NCI-H524 treated with DMSO at 0.1 percent for 48 hours (cell line): ENCODE measurements at regions not wholly inside any gene's neighbourhood (a gene's known extent, or its start where the extent isn't known, plus 50 kb on each side); places are given as distances from the start of the nearest gene placed in this dataset.
A peak's percentile ranks its signal among the peaks of the same experiment; 100 is the strongest.
"Not testable (repeated sequence)": the region's sequence is repeated elsewhere in the genome, so short reads cannot be mapped to it uniquely, and the experiment has no call there.

ENCODE experiments used
- DNase-seq: peaks from one replicate; lab custom pipeline; 2025; lab: John Stamatoyannopoulos, UW

- DNase-seq: no peak
Measured at GRCh38 chr2:175872721-175873120, 129.3 kb downstream of the LNPK start.

- no peak for DNase-seq
Measured at GRCh38 chr2:175872005-175872348, 130.1 kb downstream of the LNPK start.

DNA sequence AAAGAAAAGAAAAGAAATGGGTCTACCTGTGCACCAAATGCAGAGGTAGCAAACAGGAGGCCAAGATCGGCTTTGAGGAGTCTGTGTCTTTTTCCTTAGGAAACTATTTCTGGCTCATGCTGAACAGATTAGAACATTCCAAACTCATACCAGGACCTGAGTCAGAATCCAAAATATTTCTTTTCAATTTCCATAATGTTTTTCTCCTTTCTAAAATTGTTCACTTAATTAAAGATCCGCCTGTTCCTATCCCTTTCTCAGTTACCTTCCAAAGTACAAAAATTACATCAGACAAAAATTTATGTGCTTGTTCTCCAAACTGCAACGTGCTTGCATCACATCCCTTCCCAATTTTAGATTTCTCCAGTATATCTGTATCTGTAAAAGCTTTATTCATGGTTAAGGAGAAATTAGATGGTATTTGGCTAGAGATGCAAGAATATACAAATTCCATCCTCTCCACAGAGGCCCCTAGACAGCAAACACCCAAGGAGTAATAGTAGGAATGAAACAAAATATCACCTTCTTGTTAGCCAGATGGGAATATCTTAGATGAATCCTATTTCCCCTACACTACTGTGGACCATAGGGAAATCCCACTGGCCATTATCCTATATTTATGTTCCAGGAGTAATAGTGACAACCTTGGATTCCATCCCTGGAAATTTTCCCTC, 130.6 kb downstream of the LNPK start:
- no peak for DNase-seq

- no peak for DNase-seq
Measured at GRCh38 chr2:175865716-175866115, 136.4 kb downstream of the LNPK start.

DNA sequence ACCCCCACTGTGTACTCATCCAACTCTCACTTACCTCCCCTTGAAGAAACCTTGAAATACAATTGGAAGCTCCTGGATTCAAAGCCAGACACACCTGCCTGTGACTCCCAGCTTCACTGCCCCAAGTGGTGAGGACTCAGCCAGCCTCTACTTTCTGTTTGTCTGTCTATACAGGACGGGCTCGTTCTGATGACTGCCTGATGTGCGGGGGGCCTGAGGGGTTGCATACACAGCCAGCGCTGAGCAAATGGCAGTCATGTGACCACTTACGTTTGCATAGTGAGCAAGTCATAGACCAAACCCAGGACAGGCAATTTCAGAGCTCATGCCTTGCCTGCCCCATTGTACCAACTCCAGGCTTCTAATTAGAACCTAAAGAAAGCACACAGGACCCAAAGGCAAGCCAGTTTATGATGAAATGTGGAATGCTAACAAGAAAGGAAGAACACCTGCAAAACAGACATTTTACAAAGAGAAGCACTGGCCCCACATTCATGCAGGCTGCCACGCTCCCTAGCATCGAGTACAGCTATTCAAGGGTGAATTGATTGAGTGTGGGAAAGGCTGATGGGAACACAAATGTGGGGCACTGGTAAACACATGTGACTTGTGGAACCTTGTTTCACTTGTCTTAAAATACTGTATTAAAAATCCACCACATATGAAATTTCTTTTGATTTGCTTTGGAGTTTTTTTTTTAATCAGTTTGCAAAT, 137.8 kb downstream of the LNPK start:
- no peak for DNase-seq

DNA sequence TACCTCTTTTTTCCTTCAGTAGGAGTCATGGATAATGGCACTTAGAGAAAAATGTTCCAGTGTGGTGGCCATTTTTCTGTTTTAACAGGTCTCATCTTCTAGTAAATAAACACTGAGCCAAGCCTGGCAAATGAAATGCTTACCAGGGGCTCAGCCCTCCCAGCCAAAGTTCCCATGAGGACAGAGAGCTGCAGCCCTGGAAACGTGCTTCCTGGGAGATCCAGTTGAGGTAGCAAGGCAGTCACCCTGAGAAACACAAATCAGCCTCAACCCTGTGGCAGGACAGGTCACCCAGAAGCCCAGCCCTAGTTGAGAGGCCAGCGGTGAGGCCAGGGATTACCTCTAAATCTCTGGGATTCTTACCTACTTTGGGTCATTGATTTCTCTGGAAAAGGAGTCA, 140.1 kb downstream of the LNPK start:
- no peak for DNase-seq

DNA sequence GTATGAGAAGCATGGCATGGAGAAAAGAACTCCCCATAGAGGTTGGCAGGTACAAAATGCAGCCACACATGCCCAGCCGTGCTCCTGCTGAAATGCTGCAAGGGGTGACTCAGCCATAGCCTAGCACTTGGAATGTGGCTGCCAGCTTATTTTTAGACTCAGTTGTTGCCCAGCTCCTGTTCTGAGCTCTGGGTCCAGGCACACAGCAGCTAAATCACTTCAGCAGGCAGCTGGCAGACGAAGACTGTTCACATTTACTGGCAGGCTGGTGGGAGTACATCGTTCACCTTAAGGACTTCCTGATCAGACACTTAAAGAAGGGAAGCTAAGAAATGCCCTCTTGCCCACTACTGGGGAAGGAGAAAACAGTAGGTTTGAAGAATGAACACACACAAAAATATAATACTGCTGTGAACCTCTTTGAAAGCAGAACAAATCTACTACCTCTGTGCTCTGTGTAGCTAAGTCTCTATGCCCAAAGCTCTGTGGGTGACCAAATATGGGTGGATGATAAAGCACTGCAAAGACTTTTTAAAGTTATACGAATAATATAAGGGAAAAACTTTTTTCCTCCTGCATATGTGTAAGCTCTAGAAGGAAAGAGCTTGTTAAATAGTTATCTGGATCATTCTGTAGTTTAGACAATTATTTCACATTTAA, 146.1 kb downstream of the LNPK start:
- DNase-seq: peak; percentile 8

GRCh38 chr2:175855236-175855635, 146.8 kb downstream of the LNPK start:
- no peak for DNase-seq

GRCh38 chr2:175854665-175855064, 147.4 kb downstream of the LNPK start:
- DNase-seq: peak; percentile 55

DNA sequence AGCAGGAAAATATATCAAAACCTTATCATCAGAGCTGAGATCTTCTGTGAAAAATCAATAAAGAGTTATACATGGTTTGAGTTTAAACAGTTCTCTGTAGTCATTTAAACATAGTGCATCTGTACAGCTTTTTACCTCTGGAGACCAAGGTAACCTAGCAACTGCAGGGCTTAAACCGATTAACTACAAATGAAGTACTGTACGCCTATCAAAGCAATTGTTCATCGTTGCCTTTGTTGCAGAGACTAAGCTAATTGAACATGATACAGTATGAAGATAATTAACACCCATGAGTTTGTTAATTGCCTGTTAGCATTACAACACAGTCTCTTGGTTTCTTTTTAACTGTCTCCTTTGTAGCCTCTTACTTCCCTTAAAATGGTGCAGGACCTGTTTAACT, 147.9 kb downstream of the LNPK start:
- peak; percentile 84 for DNase-seq

DNA sequence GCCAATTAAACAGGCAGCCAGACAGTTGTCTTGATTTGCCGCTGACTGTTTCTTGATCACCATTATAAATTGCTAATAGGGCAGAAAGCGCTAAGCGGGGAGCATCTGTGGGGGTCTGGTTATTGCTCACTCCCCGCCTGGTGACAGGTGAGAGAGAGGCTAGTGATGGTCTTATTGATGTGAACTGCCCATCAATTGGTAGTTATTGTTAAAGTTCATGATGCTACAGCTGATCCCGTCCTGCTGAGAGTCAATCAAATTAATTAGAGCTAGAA, 148.5 kb downstream of the LNPK start:
- DNase-seq: peak; percentile 28

GRCh38 chr2:175852879-175853615, 149.0 kb downstream of the LNPK start:
- DNase-seq: peak; percentile 63

GRCh38 chr2:175847128-175847527, 154.9 kb downstream of the LNPK start:
- DNase-seq: no peak

DNA sequence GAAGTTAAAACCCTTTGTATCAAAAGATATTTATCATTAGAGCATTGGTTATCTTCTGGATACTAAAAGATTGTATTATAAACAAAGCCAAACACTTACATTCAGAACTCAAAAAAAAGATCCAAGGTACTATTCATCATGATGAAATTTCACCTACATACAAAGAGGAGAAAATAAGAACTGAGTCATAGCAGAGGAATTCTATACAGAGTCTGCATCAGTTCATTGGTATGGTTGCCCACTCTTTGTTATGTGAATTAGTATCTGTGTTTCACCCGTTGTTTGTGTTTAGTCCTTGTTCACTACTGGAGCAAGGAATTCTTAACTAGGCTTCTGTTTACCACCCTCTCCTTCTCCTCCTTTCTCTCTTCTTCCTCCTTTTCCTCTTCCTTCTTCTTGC, 157.9 kb downstream of the LNPK start:
- no peak for DNase-seq

GRCh38 chr2:175843625-175844024, 158.4 kb downstream of the LNPK start:
- no peak for DNase-seq

DNA sequence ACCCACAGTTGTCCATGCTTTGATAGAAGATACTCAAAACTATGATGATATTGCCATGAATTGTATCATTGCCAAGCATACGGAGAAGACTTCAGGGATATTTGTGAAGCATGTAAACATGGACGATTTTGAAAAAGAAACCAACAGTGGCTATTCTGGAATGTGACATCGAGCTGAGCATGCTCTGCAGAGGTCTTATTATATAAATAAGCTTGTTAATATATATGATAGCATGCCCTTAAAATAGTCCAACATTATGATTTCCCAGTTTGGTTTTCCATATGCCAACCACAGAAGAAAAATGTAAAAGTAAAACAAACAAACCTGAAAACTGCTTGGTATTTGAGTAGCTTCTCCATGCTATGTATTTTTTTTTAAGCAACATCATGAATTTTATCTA, 159.1 kb downstream of the LNPK start:
- DNase-seq: no peak

GRCh38 chr2:175840765-175841164, 161.3 kb downstream of the LNPK start:
- not testable (repeated sequence) for DNase-seq

- DNase-seq: no peak
Measured at GRCh38 chr2:175840256-175840655, 161.8 kb downstream of the LNPK start.

- DNase-seq: no peak
Measured at GRCh38 chr2:175838979-175839378, 163.1 kb downstream of the LNPK start.

DNA sequence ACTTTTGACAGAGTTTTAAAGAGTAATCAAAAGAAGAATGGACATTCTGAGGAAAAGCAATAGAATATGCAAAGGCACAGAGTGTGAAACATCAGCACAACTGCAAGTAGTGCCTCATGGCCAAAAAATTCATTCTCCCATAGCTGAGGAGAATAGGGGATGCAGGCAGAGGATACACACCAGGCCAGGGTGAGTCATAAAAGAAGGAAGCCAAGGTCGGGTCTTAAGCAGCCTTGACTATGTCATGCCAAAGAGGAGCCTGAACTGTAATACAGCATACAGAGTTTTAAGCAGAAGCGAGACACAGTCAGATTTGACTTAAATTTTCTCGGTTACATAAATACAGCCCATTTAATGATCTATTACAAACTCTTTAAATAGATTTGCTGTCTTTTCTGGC, 165.0 kb downstream of the LNPK start:
- no peak for DNase-seq

DNA sequence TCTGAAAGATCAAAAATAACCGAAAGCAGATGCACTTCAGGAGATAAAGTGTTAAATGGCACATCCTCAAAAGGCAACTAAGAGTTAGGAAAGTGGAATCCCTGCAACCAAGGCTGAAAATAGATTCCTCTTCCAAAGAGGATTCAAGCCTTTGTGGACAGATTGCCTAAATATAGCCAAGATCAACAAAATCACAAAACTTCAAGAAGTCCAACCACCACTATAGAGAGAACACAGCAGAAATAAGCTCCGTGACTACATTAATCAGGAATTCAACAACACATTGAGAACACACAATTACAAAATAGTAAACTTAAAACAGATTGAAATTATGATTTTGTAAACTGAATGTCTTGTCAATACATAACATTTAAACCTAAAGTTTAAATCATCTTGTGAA, 165.7 kb downstream of the LNPK start:
- DNase-seq: no peak

- peak; percentile 96 for DNase-seq
Measured at GRCh38 chr2:175834477-175834876, 167.6 kb downstream of the LNPK start.

GRCh38 chr2:175832866-175833265, 169.2 kb downstream of the LNPK start:
- no peak for DNase-seq
